HG03045 (cell line): ENCODE measurements at regions not wholly inside any gene's neighbourhood (a gene's known extent, or its start where the extent isn't known, plus 50 kb on each side); places are given as distances from the start of the nearest gene placed in this dataset.

ENCODE experiments used
- ATAC-seq: cut with Tn5 transposase; IDR thresholded peaks from one replicate; pipeline ENCODE4 v1.9.1; 2021; ENCODE audit warnings: mild to moderate bottlenecking, moderate library complexity; ENCODE audit not compliant: unreplicated experiment

GRCh38 chr2:215772634-215773563, 240.5 kb downstream of the MREG start:
- ATAC-seq, result no peak

GRCh38 chr2:215772003-215772402, 241.3 kb downstream of the MREG start:
- ATAC-seq, result no peak

- ATAC-seq, result no peak
These were observed 242.1 kb downstream of the MREG start for GRCh38 chr2:215771241-215771640.

GRCh38 chr2:215770668-215771067, 242.7 kb downstream of the MREG start:
- no peak for ATAC-seq

- no peak for ATAC-seq
These were observed 244.1 kb downstream of the MREG start for GRCh38 chr2:215769246-215769645.

GRCh38 chr2:215767625-215768024, 245.7 kb downstream of the MREG start:
- ATAC-seq, result no peak

- no peak for ATAC-seq
These were observed 247.5 kb downstream of the MREG start for GRCh38 chr2:215765729-215766360.

GRCh38 chr2:215764441-215765048, 248.8 kb downstream of the MREG start:
- ATAC-seq, result no peak

GRCh38 chr2:215760557-215760956, 252.8 kb downstream of the MREG start:
- ATAC-seq, result no peak

GRCh38 chr2:215760091-215760490, 253.3 kb downstream of the MREG start:
- ATAC-seq, result no peak

GRCh38 chr2:215758691-215759090, 254.7 kb downstream of the MREG start:
- no peak for ATAC-seq

GRCh38 chr2:215756346-215756730, 257.0 kb downstream of the MREG start:
- no peak for ATAC-seq

- ATAC-seq, result no peak
These were observed 257.6 kb downstream of the MREG start for GRCh38 chr2:215755641-215756345.

GRCh38 chr2:215754546-215754945, 258.8 kb downstream of the MREG start:
- no peak for ATAC-seq

- ATAC-seq, result no peak
These were observed 259.5 kb downstream of the MREG start for GRCh38 chr2:215753808-215754207.

GRCh38 chr2:215752991-215753390, 260.4 kb downstream of the MREG start:
- no peak for ATAC-seq

GRCh38 chr2:215752436-215752835, 260.9 kb downstream of the MREG start:
- ATAC-seq, result no peak

- ATAC-seq, result no peak
These were observed 261.5 kb downstream of the MREG start for GRCh38 chr2:215751911-215752272.

GRCh38 chr2:215751200-215751910, 262.0 kb downstream of the MREG start:
- ATAC-seq, result no peak

- no peak for ATAC-seq
These were observed 262.6 kb downstream of the MREG start for GRCh38 chr2:215750763-215751162.
